SK-N-SH treated with all-trans-retinoic acid at 6 μM for 48 hours (cell line): ENCODE measurements at regions not wholly inside any gene's neighbourhood (a gene's known extent, or its start where the extent isn't known, plus 50 kb on each side); places are given as distances from the start of the nearest gene placed in this dataset.

Experiments used
- ATAC-seq: fragments of 200-7000 bp; cut with Tn5 transposase; 3 replicates; pipeline ENCODE4 v1.9.1; 2020; ENCODE audit warnings: mild to moderate bottlenecking, moderate library complexity
- ARNTL ChIP-seq: fragments of 450-650 bp; formaldehyde crosslinking; IDR thresholded peaks from 2 replicates; pipeline ENCODE4 v1.5.0; 2020; ENCODE audit warnings: low read depth, mild to moderate bottlenecking, moderate library complexity, borderline replicate concordance
- BACH2 ChIP-seq: fragments of 250-450 bp; sonication (Bioruptor Pico); IDR thresholded peaks from 2 replicates; pipeline ENCODE4 v1.9.0; 2021; ENCODE audit warnings: mild to moderate bottlenecking, borderline replicate concordance
- CSDC2 ChIP-seq: fragments of 250-450 bp; sonication (Bioruptor Pico); IDR thresholded peaks from 2 replicates; pipeline ENCODE4 v1.5.0; 2020; ENCODE audit warnings: mild to moderate bottlenecking, moderate library complexity
- ESRRG ChIP-seq: fragments of 250-450 bp; sonication (Bioruptor Pico); IDR thresholded peaks from 2 replicates; pipeline ENCODE4 v1.6.1; 2021; ENCODE audit warnings: mild to moderate bottlenecking
- GLIS3 ChIP-seq: fragments of 250-450 bp; sonication (Bioruptor Pico); IDR thresholded peaks from 2 replicates; pipeline ENCODE4 v1.5.0; 2020; ENCODE audit warnings: mild to moderate bottlenecking, moderate library complexity
- ISL1 ChIP-seq: fragments of 250-450 bp; sonication (Bioruptor Pico); IDR thresholded peaks from 2 replicates; pipeline ENCODE4 v2.1.2; 2022; ENCODE audit warnings: mild to moderate bottlenecking, moderate library complexity
- PPARA ChIP-seq: fragments of 250-450 bp; sonication (Bioruptor Pico); IDR thresholded peaks from 2 replicates; pipeline ENCODE4 v1.5.0; 2020; ENCODE audit warnings: mild to moderate bottlenecking, borderline replicate concordance
- RARB ChIP-seq: fragments of 250-450 bp; sonication (Bioruptor Pico); IDR thresholded peaks from 2 replicates; pipeline ENCODE4 v1.8.0; 2021; ENCODE audit warnings: mild to moderate bottlenecking, moderate library complexity
- SNAI2 ChIP-seq: fragments of 250-450 bp; sonication (Bioruptor Pico); IDR thresholded peaks from 2 replicates; pipeline ENCODE4 v1.5.0; 2020; ENCODE audit warnings: mild to moderate bottlenecking, moderate library complexity
- TCF4 ChIP-seq: fragments of 250-450 bp; sonication (Bioruptor Pico); IDR thresholded peaks from 2 replicates; pipeline ENCODE4 v1.8.0; 2021; ENCODE audit warnings: mild to moderate bottlenecking, moderate library complexity, borderline replicate concordance
- ZC3H10 ChIP-seq: fragments of 250-450 bp; sonication (Bioruptor Pico); IDR thresholded peaks from 2 replicates; pipeline ENCODE4 v1.5.1; 2021; ENCODE audit warnings: mild to moderate bottlenecking, moderate library complexity
- ZFP3 ChIP-seq: fragments of 250-450 bp; sonication (Bioruptor Pico); IDR thresholded peaks from 2 replicates; pipeline ENCODE4 v1.5.0; 2020; ENCODE audit warnings: mild to moderate bottlenecking, moderate library complexity
- ZNF565 ChIP-seq: fragments of 450-650 bp; formaldehyde crosslinking; conservative IDR thresholded peaks from 2 replicates; pipeline ENCODE4 v1.5.0; 2020; ENCODE audit warnings: low read depth, mild to moderate bottlenecking, moderate library complexity
- ZNF70 ChIP-seq: fragments of 450-650 bp; formaldehyde crosslinking; IDR thresholded peaks from 2 replicates; pipeline ENCODE4 v1.5.0; 2020; ENCODE audit warnings: mild to moderate bottlenecking, moderate library complexity
- ZNF8 ChIP-seq: fragments of 450-650 bp; formaldehyde crosslinking; IDR thresholded peaks from 2 replicates; pipeline ENCODE4 v1.5.0; 2020; ENCODE audit warnings: mild to moderate bottlenecking, moderate library complexity
- TF ChIP-seq, protein P1 (sequence below): fragments of 250-450 bp; sonication (Bioruptor Pico); IDR thresholded peaks from 2 replicates; pipeline ENCODE4 v1.8.0; 2020; ENCODE audit warnings: mild to moderate bottlenecking, moderate library complexity, borderline replicate concordance
- TF ChIP-seq, protein P2 (sequence below): fragments of 250-450 bp; sonication (Bioruptor Pico); IDR thresholded peaks from 2 replicates; pipeline ENCODE4 v1.5.1; 2021; ENCODE audit warnings: mild to moderate bottlenecking, moderate library complexity
- TF ChIP-seq, protein P3 (sequence below): fragments of 250-450 bp; sonication (Bioruptor Pico); IDR thresholded peaks from 2 replicates; pipeline ENCODE4 v1.8.0; 2021; ENCODE audit warnings: low read depth, mild to moderate bottlenecking, moderate library complexity, borderline replicate concordance
- TF ChIP-seq, protein P4 (sequence below): fragments of 250-450 bp; sonication (Bioruptor Pico); IDR thresholded peaks from 2 replicates; pipeline ENCODE4 v1.5.1; 2020; ENCODE audit warnings: low read depth, mild to moderate bottlenecking, moderate library complexity

DNA sequence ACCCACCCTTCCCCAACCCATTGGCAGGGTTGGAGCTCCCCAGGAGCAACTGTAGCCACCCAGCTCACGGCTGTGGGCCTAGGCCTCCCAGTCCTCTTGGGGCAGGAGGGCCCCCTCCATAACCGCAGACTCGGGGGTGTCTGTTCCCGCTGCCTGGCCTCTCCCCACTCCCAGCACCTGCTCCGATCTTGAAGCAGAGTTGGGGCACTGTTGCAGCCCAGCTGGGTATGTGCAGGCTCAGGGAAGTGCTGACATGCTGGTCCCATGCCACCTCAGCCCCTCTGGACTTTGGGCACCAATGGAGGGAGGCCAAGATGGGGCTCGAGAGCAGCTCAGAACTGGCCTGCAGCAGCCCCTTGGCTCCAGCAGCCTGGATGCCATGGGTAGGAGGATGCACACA is 54.8 kb upstream of the KRTAP11-1 start:
- ATAC-seq: no peak
- TF ChIP-seq ZC3H10 (CRISPR knock-in tag): no peak
- TF ChIP-seq, protein P1, sequence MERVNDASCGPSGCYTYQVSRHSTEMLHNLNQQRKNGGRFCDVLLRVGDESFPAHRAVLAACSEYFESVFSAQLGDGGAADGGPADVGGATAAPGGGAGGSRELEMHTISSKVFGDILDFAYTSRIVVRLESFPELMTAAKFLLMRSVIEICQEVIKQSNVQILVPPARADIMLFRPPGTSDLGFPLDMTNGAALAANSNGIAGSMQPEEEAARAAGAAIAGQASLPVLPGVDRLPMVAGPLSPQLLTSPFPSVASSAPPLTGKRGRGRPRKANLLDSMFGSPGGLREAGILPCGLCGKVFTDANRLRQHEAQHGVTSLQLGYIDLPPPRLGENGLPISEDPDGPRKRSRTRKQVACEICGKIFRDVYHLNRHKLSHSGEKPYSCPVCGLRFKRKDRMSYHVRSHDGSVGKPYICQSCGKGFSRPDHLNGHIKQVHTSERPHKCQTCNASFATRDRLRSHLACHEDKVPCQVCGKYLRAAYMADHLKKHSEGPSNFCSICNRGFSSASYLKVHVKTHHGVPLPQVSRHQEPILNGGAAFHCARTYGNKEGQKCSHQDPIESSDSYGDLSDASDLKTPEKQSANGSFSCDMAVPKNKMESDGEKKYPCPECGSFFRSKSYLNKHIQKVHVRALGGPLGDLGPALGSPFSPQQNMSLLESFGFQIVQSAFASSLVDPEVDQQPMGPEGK: no peak
- no peak for TF ChIP-seq ZNF70 (CRISPR knock-in tag)
- no peak for TF ChIP-seq SNAI2
- no peak for TF ChIP-seq ISL1 (CRISPR knock-in tag)
- TF ChIP-seq, protein P2, sequence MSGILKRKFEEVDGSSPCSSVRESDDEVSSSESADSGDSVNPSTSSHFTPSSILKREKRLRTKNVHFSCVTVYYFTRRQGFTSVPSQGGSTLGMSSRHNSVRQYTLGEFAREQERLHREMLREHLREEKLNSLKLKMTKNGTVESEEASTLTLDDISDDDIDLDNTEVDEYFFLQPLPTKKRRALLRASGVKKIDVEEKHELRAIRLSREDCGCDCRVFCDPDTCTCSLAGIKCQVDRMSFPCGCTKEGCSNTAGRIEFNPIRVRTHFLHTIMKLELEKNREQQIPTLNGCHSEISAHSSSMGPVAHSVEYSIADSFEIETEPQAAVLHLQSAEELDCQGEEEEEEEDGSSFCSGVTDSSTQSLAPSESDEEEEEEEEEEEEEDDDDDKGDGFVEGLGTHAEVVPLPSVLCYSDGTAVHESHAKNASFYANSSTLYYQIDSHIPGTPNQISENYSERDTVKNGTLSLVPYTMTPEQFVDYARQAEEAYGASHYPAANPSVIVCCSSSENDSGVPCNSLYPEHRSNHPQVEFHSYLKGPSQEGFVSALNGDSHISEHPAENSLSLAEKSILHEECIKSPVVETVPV (CRISPR knock-in tag): no peak
- TF ChIP-seq, protein P3, sequence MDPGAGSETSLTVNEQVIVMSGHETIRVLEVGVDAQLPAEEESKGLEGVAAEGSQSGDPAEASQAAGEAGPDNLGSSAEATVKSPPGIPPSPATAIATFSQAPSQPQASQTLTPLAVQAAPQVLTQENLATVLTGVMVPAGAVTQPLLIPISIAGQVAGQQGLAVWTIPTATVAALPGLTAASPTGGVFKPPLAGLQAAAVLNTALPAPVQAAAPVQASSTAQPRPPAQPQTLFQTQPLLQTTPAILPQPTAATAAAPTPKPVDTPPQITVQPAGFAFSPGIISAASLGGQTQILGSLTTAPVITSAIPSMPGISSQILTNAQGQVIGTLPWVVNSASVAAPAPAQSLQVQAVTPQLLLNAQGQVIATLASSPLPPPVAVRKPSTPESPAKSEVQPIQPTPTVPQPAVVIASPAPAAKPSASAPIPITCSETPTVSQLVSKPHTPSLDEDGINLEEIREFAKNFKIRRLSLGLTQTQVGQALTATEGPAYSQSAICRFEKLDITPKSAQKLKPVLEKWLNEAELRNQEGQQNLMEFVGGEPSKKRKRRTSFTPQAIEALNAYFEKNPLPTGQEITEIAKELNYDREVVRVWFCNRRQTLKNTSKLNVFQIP (CRISPR knock-in tag): no peak
- no peak for TF ChIP-seq GLIS3 (CRISPR knock-in tag)
- no peak for TF ChIP-seq RARB (CRISPR knock-in tag)
- no peak for TF ChIP-seq CSDC2 (CRISPR knock-in tag)
- TF ChIP-seq ZNF565 (CRISPR knock-in tag): no peak
- TF ChIP-seq, protein P4, sequence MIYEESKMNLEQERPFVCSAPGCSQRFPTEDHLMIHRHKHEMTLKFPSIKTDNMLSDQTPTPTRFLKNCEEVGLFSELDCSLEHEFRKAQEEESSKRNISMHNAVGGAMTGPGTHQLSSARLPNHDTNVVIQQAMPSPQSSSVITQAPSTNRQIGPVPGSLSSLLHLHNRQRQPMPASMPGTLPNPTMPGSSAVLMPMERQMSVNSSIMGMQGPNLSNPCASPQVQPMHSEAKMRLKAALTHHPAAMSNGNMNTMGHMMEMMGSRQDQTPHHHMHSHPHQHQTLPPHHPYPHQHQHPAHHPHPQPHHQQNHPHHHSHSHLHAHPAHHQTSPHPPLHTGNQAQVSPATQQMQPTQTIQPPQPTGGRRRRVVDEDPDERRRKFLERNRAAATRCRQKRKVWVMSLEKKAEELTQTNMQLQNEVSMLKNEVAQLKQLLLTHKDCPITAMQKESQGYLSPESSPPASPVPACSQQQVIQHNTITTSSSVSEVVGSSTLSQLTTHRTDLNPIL (CRISPR knock-in tag): no peak
- TF ChIP-seq BACH2: no peak
- no peak for TF ChIP-seq PPARA (CRISPR knock-in tag)

DNA sequence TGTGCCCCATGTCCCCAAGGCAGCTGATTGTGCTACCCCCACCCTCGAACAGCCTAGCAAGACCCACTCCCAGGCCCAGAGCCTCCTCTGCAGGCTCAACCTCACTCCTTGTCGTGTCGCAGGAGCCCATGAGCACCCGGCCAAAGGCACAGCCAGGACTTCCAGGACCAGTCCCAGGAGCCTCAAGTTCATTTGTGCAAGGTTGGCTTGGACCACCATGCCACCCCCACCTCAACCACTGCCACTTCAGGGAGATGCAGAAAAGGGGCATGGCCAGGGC is 54.4 kb upstream of the KRTAP11-1 start:
- ATAC-seq: no peak

More for the DNA sequence above, 54.4 kb upstream of the KRTAP11-1 start:
- TF ChIP-seq CSDC2 (CRISPR knock-in tag) (no peak), GLIS3 (CRISPR knock-in tag) (no peak), ARNTL (CRISPR knock-in tag) (no peak), TCF4 (CRISPR knock-in tag) (no peak), ZFP3 (no peak), ESRRG (CRISPR knock-in tag) (no peak), ZNF70 (CRISPR knock-in tag) (no peak), ZNF8 (CRISPR knock-in tag) (no peak)
- TF ChIP-seq, protein P2 (CRISPR knock-in tag): no peak
- TF ChIP-seq, protein P3 (CRISPR knock-in tag): no peak
- TF ChIP-seq, protein P4 (CRISPR knock-in tag): no peak
- TF ChIP-seq, protein P1: no peak
